Naive B cell (primary cell): ENCODE measurements at regions not wholly inside any gene's neighbourhood (a gene's known extent, or its start where the extent isn't known, plus 50 kb on each side); places are given as distances from the start of the nearest gene placed in this dataset.

Experiments used
- ATAC-seq, 2 donors: fragments of 150-1000 bp; cut with Tn5 transposase; 2 replicates each; pipeline ENCODE4 v1.10.0; 2021; ENCODE audit warnings: low read depth in 2 of 2, mild to moderate bottlenecking in 2 of 2, moderate library complexity in 2 of 2
- DNase-seq: peaks from one replicate; pipeline ENCODE4 v3.0.0; 2022
- H3K27ac Mint-ChIP-seq, 6 donors: one replicate each; pipeline ENCODE4 v1.8.0; 2020 to 2022; ENCODE audit warnings: mild to moderate bottlenecking in 6 of 6, mixed read lengths in 6 of 6, moderate library complexity in 5 of 6, inconsistent platforms in 2 of 6
- H3K27me3 Mint-ChIP-seq, 3 donors: one replicate each; pipeline ENCODE4 v1.8.0; 2021 to 2022; ENCODE audit warnings: mixed read lengths in 3 of 3, mild to moderate bottlenecking in 1 of 3
- H3K36me3 Mint-ChIP-seq, 2 donors: one replicate each; pipeline ENCODE4 v1.8.0; 2020 to 2022; ENCODE audit warnings: mixed read lengths in 2 of 2, inconsistent platforms in 1 of 2, mild to moderate bottlenecking in 1 of 2
- H3K4me1 Mint-ChIP-seq, 3 donors: one replicate each; pipeline ENCODE4 v1.8.0; 2020 to 2022; ENCODE audit warnings: mixed read lengths in 3 of 3, inconsistent platforms in 1 of 3, mild to moderate bottlenecking in 1 of 3, moderate library complexity in 1 of 3
- H3K4me3 Mint-ChIP-seq, 8 donors: one replicate each; pipeline ENCODE4 v1.8.0; 2020 to 2022; ENCODE audit warnings: mild to moderate bottlenecking in 8 of 8, mixed read lengths in 8 of 8, moderate library complexity in 8 of 8, inconsistent platforms in 2 of 8
- H3K9me3 Mint-ChIP-seq, 7 donors: one replicate each; pipeline ENCODE4 v1.8.0; 2020 to 2022; ENCODE audit warnings: mixed read lengths in 7 of 7, mild to moderate bottlenecking in 5 of 7, inconsistent platforms in 2 of 7, moderate library complexity in 1 of 7

GRCh38 chr14:46322730-46323403 is 328.7 kb downstream of the RPL10L start:
- H3K4me3 Mint-ChIP-seq: no peak overlapping the region
- ATAC-seq (no peak), DNase-seq (no peak)
- no peak overlapping the region for H3K27ac Mint-ChIP-seq
- H3K9me3 Mint-ChIP-seq: peaks cover 0 to 1% (median 0%) of the 10 kb centered on the region in 7 donors
- no peaks in the 10 kb centered on the region for H3K36me3 Mint-ChIP-seq
- no peaks in the 10 kb centered on the region for H3K27me3 Mint-ChIP-seq
- no peaks in the 10 kb centered on the region for H3K4me1 Mint-ChIP-seq

DNA sequence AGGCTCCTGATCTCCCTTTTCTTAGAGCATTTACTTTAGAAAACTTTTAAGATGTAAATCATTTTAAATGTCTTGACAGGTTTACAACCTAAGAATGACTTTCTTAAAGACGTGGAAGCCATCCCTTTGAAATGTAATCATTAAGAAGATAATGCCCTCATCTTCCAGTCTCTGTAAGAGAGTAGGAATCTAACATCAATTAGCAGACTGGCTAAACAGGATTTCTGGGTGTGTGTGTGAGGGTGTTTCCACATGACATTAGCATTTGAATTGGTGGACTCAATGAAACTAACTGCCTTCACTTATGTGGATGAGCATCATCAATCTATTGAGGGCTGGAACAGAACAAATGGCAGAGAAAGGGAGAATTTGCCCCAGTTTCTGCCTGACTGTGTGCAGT is 329.5 kb downstream of the RPL10L start:
- no peak for ATAC-seq
- H3K36me3 Mint-ChIP-seq: no peaks in the 10 kb centered on the region
- no peak overlapping the region for H3K27ac Mint-ChIP-seq
- DNase-seq: no peak
- no peak overlapping the region for H3K4me3 Mint-ChIP-seq
- H3K27me3 Mint-ChIP-seq: no peaks in the 10 kb centered on the region
- peaks cover 0 to 1% (median 0%) of the 10 kb centered on the region in 7 donors for H3K9me3 Mint-ChIP-seq
- no peaks in the 10 kb centered on the region for H3K4me1 Mint-ChIP-seq

- H3K27ac Mint-ChIP-seq: no peak overlapping the region
- H3K4me1 Mint-ChIP-seq: no peaks in the 10 kb centered on the region
- H3K4me3 Mint-ChIP-seq: no peak overlapping the region
- no peaks in the 10 kb centered on the region for H3K36me3 Mint-ChIP-seq
- no peaks in the 10 kb centered on the region for H3K27me3 Mint-ChIP-seq
- ATAC-seq (no peak), DNase-seq (no peak)
- H3K9me3 Mint-ChIP-seq: peaks cover 0 to 5% (median 0%) of the 10 kb centered on the region in 7 donors
These were observed 345.3 kb downstream of the RPL10L start for GRCh38 chr14:46306267-46306666.

DNA sequence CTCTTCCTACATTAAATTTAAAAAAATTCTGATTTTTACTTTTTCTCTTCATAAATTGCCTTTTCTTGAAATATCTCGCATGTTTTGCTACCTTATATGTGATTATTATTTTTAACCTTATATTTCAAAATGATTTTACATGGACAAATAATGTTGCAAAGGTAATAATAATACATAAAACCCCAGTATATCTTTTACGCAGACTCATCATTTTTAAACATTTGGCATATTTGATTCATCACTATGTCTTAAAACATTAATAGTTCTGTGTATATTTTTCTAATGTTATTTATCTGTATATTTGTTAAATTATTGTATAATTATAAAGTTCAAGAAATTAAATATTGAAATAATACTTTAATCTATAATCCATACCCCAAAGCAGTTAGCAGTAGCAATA is 350.8 kb downstream of the RPL10L start:
- Mint-ChIP-seq H3K9me3 (peaks cover 0 to 10% (median 5%) of the 10 kb centered on the region in 7 donors), H3K4me1 (no peaks in the 10 kb centered on the region), H3K27ac (no peak overlapping the region), H3K27me3 (no peaks in the 10 kb centered on the region), H3K4me3 (no peak overlapping the region), H3K36me3 (no peaks in the 10 kb centered on the region)
- DNase-seq: no peak
- ATAC-seq: no peak

DNA sequence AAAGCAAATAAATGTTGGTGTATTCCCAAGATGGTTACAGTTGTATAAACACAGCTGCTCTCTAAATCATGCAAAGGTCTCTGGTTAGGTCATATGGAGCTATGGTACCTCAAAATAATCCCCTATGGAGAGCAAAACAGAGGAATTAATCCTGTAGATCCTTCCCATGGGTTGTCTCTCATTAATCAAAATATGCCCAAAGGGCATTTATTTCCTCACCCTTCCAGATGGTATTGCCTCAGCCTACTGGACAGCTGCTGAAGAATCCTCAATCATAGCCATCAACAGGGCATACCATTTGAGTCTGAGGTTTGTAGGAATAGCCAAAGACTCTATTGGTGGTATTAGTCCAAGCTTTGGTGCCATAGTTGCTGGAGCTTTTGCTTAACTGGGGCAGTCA is 360.9 kb downstream of the RPL10L start:
- no peaks in the 10 kb centered on the region for H3K27me3 Mint-ChIP-seq
- no peak for DNase-seq
- no peak overlapping the region for H3K4me3 Mint-ChIP-seq
- H3K4me1 Mint-ChIP-seq: no peaks in the 10 kb centered on the region
- ATAC-seq: no peak
- peaks cover 2 to 25% (median 8%) of the 10 kb centered on the region in 7 donors for H3K9me3 Mint-ChIP-seq
- H3K36me3 Mint-ChIP-seq: no peaks in the 10 kb centered on the region
- no peak overlapping the region for H3K27ac Mint-ChIP-seq

DNA sequence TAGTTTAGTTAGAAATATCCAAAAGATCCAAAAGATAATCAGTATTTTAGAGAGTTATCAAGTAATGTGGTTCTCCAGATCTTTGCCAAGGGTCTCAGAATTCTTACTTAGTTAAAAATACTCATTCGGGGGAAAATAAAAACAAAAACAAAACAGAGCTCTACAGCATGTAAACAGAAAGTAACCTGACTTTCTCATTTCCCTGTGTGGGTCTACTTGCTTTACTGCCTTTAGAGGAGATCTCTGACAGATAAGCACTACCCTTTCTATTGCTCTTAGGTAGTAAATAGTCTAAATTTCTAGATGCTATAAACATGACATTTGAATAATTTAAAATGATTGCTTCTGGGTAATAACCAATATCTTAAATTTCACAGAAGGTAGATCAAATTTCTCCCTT is 371.8 kb downstream of the RPL10L start:
- ATAC-seq: no peak
- no peak for DNase-seq
- Mint-ChIP-seq H3K27ac (no peak overlapping the region), H3K4me3 (no peak overlapping the region), H3K27me3 (no peaks in the 10 kb centered on the region), H3K36me3 (no peaks in the 10 kb centered on the region), H3K9me3 (peaks cover 0 to 4% (median 0%) of the 10 kb centered on the region in 7 donors), H3K4me1 (no peaks in the 10 kb centered on the region)

- Mint-ChIP-seq H3K36me3 (no peaks in the 10 kb centered on the region), H3K4me3 (no peak overlapping the region), H3K27me3 (no peaks in the 10 kb centered on the region), H3K27ac (no peak overlapping the region), H3K9me3 (peaks cover 0 to 3% (median under 1%) of the 10 kb centered on the region in 7 donors), H3K4me1 (no peaks in the 10 kb centered on the region)
- ATAC-seq (no peak), DNase-seq (no peak)
These were observed 372.3 kb downstream of the RPL10L start for GRCh38 chr14:46279327-46279726.

DNA sequence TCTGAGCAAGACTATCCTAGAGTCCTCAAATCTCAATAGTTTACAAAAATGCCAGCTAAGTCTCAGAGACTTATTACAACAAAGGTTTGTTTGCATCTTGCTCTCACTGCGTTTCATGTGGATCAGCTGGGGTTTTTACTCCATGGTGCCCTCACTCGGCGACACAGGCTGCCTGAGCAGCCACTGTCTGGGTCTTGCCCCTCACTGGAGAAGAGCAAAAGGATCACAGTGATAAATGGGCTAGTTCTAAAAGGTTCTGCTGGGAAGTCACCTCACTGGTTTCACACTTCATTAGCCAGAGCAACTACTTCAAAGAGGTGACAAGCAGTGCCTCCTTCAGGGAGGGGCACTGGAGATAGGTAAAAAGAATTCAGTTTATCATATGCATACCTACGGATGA is 392.0 kb downstream of the RPL10L start:
- H3K27ac Mint-ChIP-seq: peak overlapping the region in 1 of 6 donors; percentile 25
- H3K27me3 Mint-ChIP-seq: no peaks in the 10 kb centered on the region
- DNase-seq (no peak), ATAC-seq (no peak)
- H3K4me3 Mint-ChIP-seq: no peak overlapping the region
- peaks cover 0 to 5% (median 0%) of the 10 kb centered on the region in 7 donors for H3K9me3 Mint-ChIP-seq
- H3K36me3 Mint-ChIP-seq: no peaks in the 10 kb centered on the region
- H3K4me1 Mint-ChIP-seq: no peaks in the 10 kb centered on the region

GRCh38 chr14:46256381-46256780 is 395.2 kb downstream of the RPL10L start:
- Mint-ChIP-seq H3K4me3 (no peak overlapping the region), H3K9me3 (peaks cover 0 to 3% (median 0%) of the 10 kb centered on the region in 7 donors), H3K27me3 (no peaks in the 10 kb centered on the region), H3K36me3 (no peaks in the 10 kb centered on the region), H3K27ac (no peak overlapping the region), H3K4me1 (no peaks in the 10 kb centered on the region)
- ATAC-seq (no peak), DNase-seq (no peak)

- Mint-ChIP-seq H3K27me3 (no peaks in the 10 kb centered on the region), H3K9me3 (peaks cover 0 to 3% (median 0%) of the 10 kb centered on the region in 7 donors), H3K36me3 (no peaks in the 10 kb centered on the region), H3K4me3 (no peak overlapping the region), H3K27ac (no peak overlapping the region), H3K4me1 (no peaks in the 10 kb centered on the region)
- DNase-seq (no peak), ATAC-seq (no peak)
These were observed 401.4 kb downstream of the RPL10L start for GRCh38 chr14:46250113-46250703.

DNA sequence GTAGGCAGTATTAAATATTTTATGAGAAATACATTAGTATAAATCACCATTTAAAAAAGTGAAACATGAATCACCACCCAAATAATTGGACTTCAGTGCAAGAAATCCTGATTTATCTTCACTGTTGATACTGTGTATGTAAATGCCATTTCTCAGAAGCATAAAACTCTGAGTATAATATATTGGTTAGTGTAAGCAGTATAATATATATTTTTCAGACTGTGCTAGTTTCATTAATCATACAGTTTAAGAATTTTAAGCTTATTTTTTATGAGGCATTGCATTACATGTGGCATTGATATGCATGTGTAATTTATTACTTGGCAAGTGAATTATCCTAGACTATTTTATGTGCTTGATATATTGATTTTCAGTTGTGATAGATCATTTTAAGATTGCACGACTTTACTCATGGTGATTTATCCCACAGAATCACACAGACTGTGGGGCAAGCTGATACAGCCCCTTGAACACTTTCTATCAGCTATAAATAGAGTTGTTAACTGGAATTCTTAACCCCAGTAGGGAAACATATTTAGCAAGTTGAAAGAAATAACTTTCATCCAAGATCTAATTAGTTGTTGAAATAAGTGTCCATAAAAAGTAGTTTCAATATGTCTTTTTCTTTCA is 403.5 kb downstream of the RPL10L start:
- Mint-ChIP-seq H3K4me3 (no peak overlapping the region), H3K36me3 (no peaks in the 10 kb centered on the region), H3K27me3 (no peaks in the 10 kb centered on the region), H3K27ac (no peak overlapping the region), H3K9me3 (peaks cover 0 to 2% (median 0%) of the 10 kb centered on the region in 7 donors), H3K4me1 (no peaks in the 10 kb centered on the region)
- ATAC-seq (no peak), DNase-seq (no peak)

DNA sequence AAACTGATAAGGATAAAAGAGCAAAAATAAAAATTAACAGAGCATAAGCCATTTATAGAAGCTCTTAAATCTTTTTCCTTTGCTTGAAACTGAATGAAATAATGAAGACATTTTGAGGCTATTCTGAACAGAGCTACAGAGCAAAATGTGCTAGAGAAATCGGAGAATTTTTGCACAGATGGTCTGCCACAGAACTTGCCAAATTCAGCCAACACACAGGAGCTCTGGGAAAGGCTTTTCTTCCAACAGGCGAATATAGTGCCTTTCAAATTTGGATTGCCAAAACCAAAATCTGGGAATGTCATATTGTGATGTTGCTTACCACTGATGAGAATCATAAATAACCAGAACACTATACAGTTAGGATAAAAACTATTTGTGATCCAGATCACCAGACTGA is 406.3 kb downstream of the RPL10L start:
- H3K9me3 Mint-ChIP-seq: peaks cover 0 to 2% (median 0%) of the 10 kb centered on the region in 7 donors
- no peak overlapping the region for H3K4me3 Mint-ChIP-seq
- ATAC-seq: no peak
- no peaks in the 10 kb centered on the region for H3K27me3 Mint-ChIP-seq
- no peak for DNase-seq
- no peaks in the 10 kb centered on the region for H3K4me1 Mint-ChIP-seq
- H3K36me3 Mint-ChIP-seq: no peaks in the 10 kb centered on the region
- H3K27ac Mint-ChIP-seq: no peak overlapping the region

DNA sequence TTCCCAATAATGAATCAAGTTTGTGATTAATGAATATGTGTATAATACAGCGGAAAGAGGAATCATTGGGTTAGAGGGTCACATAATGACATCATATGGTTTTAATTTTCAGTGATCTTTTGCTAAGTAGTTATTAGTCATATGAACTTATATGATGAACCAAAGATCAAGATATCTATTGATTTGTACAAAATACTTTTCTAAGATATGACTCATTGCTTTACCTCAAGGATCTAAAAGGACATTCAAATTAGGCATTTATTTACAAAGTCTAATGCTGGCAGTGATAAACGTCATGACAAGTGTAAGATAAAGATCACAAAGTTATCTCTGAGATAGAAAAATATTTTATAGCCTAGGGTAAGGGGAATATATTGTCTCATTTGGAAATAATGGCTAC is 417.8 kb downstream of the RPL10L start:
- ATAC-seq: no peak
- no peak overlapping the region for H3K27ac Mint-ChIP-seq
- no peaks in the 10 kb centered on the region for H3K27me3 Mint-ChIP-seq
- no peak for DNase-seq
- H3K4me3 Mint-ChIP-seq: no peak overlapping the region
- H3K9me3 Mint-ChIP-seq: peaks cover 0 to 8% (median 3%) of the 10 kb centered on the region in 7 donors
- no peaks in the 10 kb centered on the region for H3K36me3 Mint-ChIP-seq
- no peaks in the 10 kb centered on the region for H3K4me1 Mint-ChIP-seq

DNA sequence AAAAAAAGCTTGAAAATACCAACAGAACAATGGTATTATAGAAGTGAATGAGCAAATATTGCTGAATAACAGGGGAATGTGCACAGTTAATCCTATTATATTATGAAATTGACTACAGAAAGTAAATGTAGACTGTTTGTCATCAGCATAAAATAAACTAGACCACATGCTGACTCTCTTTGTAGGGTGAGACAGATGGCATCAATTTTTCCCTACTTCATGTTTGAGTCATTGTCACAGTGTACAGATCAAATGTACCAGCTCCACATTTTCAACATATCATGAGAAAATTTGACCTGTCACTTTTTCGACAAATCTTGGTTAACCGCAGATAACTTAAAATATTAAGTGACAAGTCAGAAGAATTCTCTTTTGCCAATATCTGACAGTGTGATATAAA is 421.0 kb downstream of the RPL10L start:
- Mint-ChIP-seq H3K27me3 (no peaks in the 10 kb centered on the region), H3K4me1 (no peaks in the 10 kb centered on the region), H3K36me3 (no peaks in the 10 kb centered on the region), H3K9me3 (peaks cover 0 to 10% (median 5%) of the 10 kb centered on the region in 7 donors), H3K4me3 (no peak overlapping the region), H3K27ac (no peak overlapping the region)
- ATAC-seq (no peak), DNase-seq (no peak)
